ENCODE measurements at regions not wholly inside any gene's neighbourhood (a gene's known extent, or its start where the extent isn't known, plus 50 kb on each side); places are given as distances from the start of the nearest gene placed in this dataset.

DNA sequence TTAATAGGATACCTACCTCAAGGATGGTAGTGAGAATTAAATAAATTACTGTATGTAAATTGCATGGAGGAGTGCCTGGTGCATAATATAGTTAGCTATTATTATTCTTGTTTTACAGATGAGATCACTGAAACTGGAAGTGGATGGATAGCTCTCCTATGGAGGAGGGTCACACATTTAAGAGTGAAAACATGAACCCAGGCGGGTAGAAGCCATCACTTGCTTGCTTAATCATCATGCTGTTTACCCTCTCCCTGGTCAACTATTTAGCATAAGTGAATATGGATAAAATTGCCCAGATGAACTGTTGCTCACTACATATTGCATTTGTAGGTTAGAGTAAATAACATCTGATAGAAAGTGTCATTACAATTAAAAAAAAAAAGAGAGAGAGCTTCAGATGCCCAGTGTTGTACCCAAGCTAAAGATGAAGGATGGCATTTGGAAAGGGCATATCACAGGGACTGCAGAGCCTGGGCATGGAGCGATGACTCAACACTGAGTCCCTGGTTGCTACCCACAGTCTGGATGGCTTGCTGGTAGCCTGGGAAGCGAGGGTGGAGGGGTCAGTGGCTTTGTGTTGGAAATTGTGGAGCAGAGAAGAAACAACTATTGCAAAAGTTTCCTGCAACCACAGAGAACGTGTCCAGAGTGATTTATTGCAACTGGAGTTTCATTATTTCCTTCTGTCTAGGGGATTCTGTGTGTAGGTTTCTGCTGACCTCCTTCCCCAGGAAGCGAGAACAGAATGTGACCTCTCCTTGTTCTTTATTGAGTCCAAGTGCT is 414.4 kb downstream of the SHISA9 start:
- TF ChIP-seq, protein P1, sequence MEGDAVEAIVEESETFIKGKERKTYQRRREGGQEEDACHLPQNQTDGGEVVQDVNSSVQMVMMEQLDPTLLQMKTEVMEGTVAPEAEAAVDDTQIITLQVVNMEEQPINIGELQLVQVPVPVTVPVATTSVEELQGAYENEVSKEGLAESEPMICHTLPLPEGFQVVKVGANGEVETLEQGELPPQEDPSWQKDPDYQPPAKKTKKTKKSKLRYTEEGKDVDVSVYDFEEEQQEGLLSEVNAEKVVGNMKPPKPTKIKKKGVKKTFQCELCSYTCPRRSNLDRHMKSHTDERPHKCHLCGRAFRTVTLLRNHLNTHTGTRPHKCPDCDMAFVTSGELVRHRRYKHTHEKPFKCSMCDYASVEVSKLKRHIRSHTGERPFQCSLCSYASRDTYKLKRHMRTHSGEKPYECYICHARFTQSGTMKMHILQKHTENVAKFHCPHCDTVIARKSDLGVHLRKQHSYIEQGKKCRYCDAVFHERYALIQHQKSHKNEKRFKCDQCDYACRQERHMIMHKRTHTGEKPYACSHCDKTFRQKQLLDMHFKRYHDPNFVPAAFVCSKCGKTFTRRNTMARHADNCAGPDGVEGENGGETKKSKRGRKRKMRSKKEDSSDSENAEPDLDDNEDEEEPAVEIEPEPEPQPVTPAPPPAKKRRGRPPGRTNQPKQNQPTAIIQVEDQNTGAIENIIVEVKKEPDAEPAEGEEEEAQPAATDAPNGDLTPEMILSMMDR (IDR thresholded peaks at IDR 0.05), result no peak
- TF ChIP-seq ZFX (IDR thresholded peaks at IDR 0.05; ENCODE audit: borderline replicate concordance), result no peak

All from 22Rv1 (cell line).